Heart left ventricle (tissue), 16 donors: ENCODE measurements at regions not wholly inside any gene's neighbourhood (a gene's known extent, or its start where the extent isn't known, plus 50 kb on each side); places are given as distances from the start of the nearest gene placed in this dataset.
A peak's percentile ranks its signal among the peaks of the same experiment; 100 is the strongest.

ENCODE experiments used
- ATAC-seq, 4 donors: fragments of 200-7000 bp; cut with Tn5 transposase; one replicate each; pipeline ENCODE4 v1.9.1; 2020 to 2022; ENCODE audit warnings: moderate library complexity in 4 of 4, mild to moderate bottlenecking in 3 of 4, moderate number of reproducible peaks in 1 of 4
- DNase-seq, 5 donors: peaks; one replicate each; pipeline ENCODE4 v3.0.0-alpha.2; 2020
- H3K27ac ChIP-seq, 12 donors: fragments of 200-600 bp; sonication (generic) in 4 of 12; one replicate each; pipeline versions ENCODE4 v1.5.0 to v1.8.0; 2016 to 2022; ENCODE audit warnings: mild to moderate bottlenecking in 2 of 12
- H3K27me3 ChIP-seq, 9 donors: fragments of 200-600 bp; sonication (generic) in 2 of 9; one replicate each; pipeline versions ENCODE4 v1.5.1 to v1.8.0; 2016 to 2022; ENCODE audit warnings: mild to moderate bottlenecking in 3 of 9
- H3K36me3 ChIP-seq, 9 donors: fragments of 200-600 bp; sonication (generic) in 2 of 9; one replicate each; pipeline versions ENCODE4 v1.5.0 to v1.8.0; 2018 to 2022; ENCODE audit warnings: mild to moderate bottlenecking in 2 of 9
- H3K4me1 ChIP-seq, 12 donors: fragments of 200-600 bp; sonication (generic) in 4 of 12; one replicate each; pipeline versions ENCODE4 v1.5.0 to v1.8.0; 2016 to 2022; ENCODE audit warnings: mild to moderate bottlenecking in 3 of 12
- H3K4me3 ChIP-seq, 12 donors: fragments of 200-600 bp; sonication (generic) in 4 of 12; one replicate each; pipeline versions ENCODE4 v1.5.0 to v1.8.0; 2017 to 2022; ENCODE audit warnings: mild to moderate bottlenecking in 9 of 12, moderate library complexity in 4 of 12
- H3K9me3 ChIP-seq, 12 donors: fragments of 200-600 bp; sonication (generic) in 4 of 12; one replicate each; pipeline versions ENCODE4 v1.5.0 to v1.8.0; 2016 to 2022; ENCODE audit warnings: mild to moderate bottlenecking in 1 of 12
- POLR2A ChIP-seq, 2 donors: fragments of 450-650 bp; IDR thresholded peaks; one replicate each; pipeline ENCODE4 v1.6.1; 2017; ENCODE audit warnings: antibody characterized with exemption in 2 of 2, mild to moderate bottlenecking in 2 of 2, moderate library complexity in 2 of 2
- WGBS, 4 donors: extraction: QIAGEN DNeasy Blood & Tissue Kit in 2 of 4; methylation state at CpG; one replicate each; pipeline versions ENCODE4 v1.1.5 to v1.1.7; 2013 to 2018; 5-methylcytosine and 5-hydroxymethylcytosine counted together
- intact Hi-C, 10 donors: fragments of 100-400 bp; cut with DNase I; formaldehyde crosslinking; loops; one replicate each; pipeline versions ENCODE4 v1.11.1 to v1.14.2; 2022
- TF ChIP-seq, protein P1 (sequence below), 12 donors: fragments of 200-600 bp; sonication (generic) in 4 of 12; IDR thresholded peaks; one replicate each; pipeline versions ENCODE4 v1.5.0 to v1.8.0; 2018 to 2022; ENCODE audit warnings: antibody characterized with exemption in 12 of 12, mild to moderate bottlenecking in 5 of 12
- donor health status: ischemic (EF 13 %, LVEDD 7.1; RV severe dilation, severe dysfunction).
- donor health status: healthy with polysubstance abuse.
- donor health status: DM: no; HTN: yes; CAD: no.
- donor health status: DM: no; HTN: no; CAD: no.
- donor health status: ischemic (EF 25% LVEDD 6.9; RV normal size, moderate dysfunction).
- donor health status: ischemic (EF 25% LVEDD 5.7; RV mildly dilated, moderate dysfunction).
- donor health status: healthy.
- donor health status: DM: yes; HTN: yes; CAD: no.
- donor health status: ischemic (EF 35%, LVEDD 5.7; RV mildly dilated, moderate dysfunction).
- donor health status: nonischemic (EF 11% LVEDD 7.7; RV severe dilation, severe dysfunction).
- donor health status: DM: yes; HTN: yes; CAD: no.
- donor health status: PGD.
- donor health status: ischemic (EF 29% LVEDD 5.4; RV normal size, mild dysfunction).
- donor health status: nonischemic (EF 23%, LVEDD 6.1; RV moderate dilation, normal function).

DNA sequence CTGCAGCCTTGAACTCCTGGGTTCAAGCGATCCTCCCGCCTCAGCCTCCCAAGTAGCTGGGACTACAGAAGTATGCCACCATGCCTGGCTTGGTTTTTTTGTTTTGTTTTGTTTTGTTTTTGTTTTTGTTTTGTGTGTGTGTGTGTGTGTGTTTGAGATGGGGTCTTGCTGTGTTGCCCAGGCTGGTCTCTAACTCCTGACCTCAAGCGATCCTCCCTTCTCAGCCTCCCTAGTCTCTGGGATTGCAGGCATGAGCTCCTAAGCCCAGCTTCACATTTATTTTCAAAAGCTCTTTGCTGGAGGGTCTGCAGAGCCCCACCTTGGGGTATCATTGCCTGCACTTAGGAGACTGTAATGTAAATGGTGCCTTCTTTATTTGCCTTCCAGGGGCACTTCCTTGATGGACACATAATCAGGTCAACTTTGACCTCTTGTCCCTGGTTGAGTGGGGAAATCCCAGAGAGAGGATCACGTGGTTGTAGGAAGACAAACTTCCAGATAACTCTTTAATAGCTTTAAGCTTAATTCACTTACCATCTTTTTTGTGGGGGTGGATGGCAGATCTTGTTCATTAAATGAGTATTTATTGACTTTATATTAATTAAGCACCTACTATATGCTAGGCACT lies 72.9 kb upstream of the NPAS1 start:
- H3K4me3 ChIP-seq = no peak overlapping the region
- no peak for DNase-seq
- intact Hi-C loops = no loop called here

DNA sequence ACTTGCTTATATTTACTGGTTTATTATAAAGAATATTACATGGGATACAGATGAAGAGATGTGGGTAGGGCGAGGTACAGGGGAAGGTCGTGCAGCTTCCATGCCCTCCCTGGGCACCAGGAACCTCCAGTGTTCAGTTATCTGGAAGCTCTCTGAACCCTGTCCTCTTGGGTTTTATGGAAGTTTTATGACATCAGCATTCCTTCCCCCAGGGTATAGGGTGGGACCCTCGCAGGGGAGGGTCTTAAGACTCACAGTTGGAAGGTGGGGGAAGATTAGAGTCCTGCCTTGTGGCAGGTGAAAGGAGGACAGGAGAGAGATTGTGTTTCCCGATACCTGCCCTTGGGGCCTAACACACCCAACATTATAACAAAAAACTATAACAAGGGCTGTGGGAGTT lies 71.8 kb upstream of the NPAS1 start:
- ATAC-seq (no peak), DNase-seq (no peak)
- Histone ChIP-seq H3K4me1 (peaks cover 21 to 84% (median 64%) of the 10 kb centered on the region in 12 donors), H3K27me3 (no peaks in the 10 kb centered on the region), H3K9me3 (no peaks in the 10 kb centered on the region), H3K36me3 (peaks cover 0 to 8% (median 0%) of the 10 kb centered on the region in 9 donors), H3K4me3 (no peak overlapping the region), H3K27ac (no peak overlapping the region)
- TF ChIP-seq, protein P1, sequence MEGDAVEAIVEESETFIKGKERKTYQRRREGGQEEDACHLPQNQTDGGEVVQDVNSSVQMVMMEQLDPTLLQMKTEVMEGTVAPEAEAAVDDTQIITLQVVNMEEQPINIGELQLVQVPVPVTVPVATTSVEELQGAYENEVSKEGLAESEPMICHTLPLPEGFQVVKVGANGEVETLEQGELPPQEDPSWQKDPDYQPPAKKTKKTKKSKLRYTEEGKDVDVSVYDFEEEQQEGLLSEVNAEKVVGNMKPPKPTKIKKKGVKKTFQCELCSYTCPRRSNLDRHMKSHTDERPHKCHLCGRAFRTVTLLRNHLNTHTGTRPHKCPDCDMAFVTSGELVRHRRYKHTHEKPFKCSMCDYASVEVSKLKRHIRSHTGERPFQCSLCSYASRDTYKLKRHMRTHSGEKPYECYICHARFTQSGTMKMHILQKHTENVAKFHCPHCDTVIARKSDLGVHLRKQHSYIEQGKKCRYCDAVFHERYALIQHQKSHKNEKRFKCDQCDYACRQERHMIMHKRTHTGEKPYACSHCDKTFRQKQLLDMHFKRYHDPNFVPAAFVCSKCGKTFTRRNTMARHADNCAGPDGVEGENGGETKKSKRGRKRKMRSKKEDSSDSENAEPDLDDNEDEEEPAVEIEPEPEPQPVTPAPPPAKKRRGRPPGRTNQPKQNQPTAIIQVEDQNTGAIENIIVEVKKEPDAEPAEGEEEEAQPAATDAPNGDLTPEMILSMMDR (IDR thresholded peaks at IDR 0.05) = no peak
- TF ChIP-seq POLR2A (IDR thresholded peaks at IDR 0.05) = no peak
- intact Hi-C loops = no loop called here
- WGBS, 4 donors = 94 to 99% (median 96%) methylated on average over 4 of the region's 4 CpGs

More for the DNA sequence above, 72.9 kb upstream of the NPAS1 start:
- Histone ChIP-seq H3K27ac (peak overlapping the region in 11 of 12 donors; percentile 10 to 83 (median 72)), H3K27me3 (no peaks in the 10 kb centered on the region), H3K9me3 (no peaks in the 10 kb centered on the region), H3K36me3 (peaks cover 0 to 8% (median 0%) of the 10 kb centered on the region in 9 donors), H3K4me1 (peaks cover 21 to 82% (median 59%) of the 10 kb centered on the region in 12 donors)
- no peak for TF ChIP-seq POLR2A (IDR thresholded peaks at IDR 0.05)
- TF ChIP-seq, protein P1 (IDR thresholded peaks at IDR 0.05) = no peak
- no peak for ATAC-seq
- WGBS, 4 donors = 81 to 90% (median 85%) methylated on average over 4 of the region's 4 CpGs

DNA sequence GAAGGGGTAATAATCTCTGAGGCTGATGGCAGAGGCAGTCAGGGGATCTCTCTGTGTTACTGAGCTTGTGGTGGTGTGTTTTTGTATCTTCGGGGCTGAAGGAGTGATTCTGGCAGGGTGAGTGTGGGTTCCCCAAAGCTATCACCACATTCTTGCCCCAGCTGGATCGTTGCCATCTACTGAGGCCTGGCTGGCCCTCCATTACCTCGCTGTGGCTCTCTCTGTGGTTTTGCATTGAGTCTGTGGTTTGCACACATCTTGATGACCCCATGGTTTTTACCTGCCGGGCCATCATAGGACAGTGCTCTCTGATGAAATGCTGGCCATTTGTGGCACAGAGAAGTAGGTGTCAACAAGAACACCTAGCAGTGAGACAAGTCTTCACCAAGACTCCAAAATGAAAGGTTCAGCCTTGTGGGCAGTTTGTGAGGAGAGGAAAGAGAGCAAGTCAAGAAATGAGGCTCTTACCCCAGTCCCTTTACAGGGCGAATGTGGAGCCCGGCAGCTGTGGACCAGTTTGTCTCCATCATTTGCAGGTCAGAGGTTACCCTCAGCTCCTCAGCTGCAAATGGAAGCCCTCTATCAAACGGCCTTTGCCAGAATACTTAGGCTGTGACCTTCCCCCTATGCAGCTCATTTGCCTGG lies 69.0 kb upstream of the NPAS1 start:
- Histone ChIP-seq H3K36me3 (peaks cover 0 to 8% (median 0%) of the 10 kb centered on the region in 9 donors), H3K4me3 (no peak overlapping the region), H3K27me3 (no peaks in the 10 kb centered on the region), H3K9me3 (no peaks in the 10 kb centered on the region), H3K4me1 (peaks cover 15 to 81% (median 45%) of the 10 kb centered on the region in 12 donors), H3K27ac (peak overlapping the region in 5 of 12 donors; percentile 2 to 48 (median 13))
- intact Hi-C loops = no loop called here
- WGBS, 4 donors = 62 to 73% (median 66%) methylated on average over 7 of the region's 7 CpGs
- ATAC-seq (no peak), DNase-seq (no peak)
- TF ChIP-seq POLR2A (IDR thresholded peaks at IDR 0.05) = no peak
- TF ChIP-seq, protein P1 (IDR thresholded peaks at IDR 0.05) = no peak

DNA sequence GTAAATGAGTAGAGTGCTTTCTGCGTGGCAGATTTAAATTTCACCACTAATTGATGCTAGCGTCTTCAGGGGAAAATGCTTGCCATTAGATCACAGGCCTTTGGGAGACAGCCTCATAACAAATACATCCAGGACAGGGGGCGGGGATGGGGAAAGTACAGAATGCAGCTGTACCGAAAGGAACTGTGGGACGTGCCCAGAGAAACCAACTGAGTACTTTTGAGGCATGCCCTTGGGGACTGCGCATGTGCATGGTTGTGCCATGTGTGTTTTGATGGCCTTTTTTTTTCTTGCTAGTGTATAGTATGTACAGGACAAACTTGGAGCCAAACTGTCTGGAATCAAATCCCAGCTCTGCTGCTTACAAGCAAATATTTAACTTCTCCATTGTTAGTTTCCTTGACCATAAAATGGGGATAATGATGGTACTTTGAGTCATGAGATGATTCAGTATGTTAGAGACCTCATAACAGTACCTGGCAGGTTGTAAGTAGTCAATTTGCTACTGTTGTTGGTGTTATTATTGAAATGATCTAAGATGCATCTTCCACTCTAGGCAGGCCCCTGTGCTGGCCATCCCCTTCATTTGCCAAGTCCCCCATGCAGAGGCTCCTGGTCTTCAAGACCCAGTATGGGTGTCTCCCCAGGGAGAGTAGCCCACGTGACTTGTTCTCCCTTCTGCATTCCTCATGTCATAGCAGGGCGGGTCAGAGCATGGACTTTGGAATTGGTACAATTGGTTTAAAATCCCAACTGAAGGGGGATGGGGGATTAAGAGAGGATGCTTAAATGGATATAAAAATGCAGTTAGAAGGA lies 68.3 kb upstream of the NPAS1 start:
- Histone ChIP-seq H3K36me3 (peaks cover 0 to 8% (median 0%) of the 10 kb centered on the region in 9 donors), H3K27me3 (no peaks in the 10 kb centered on the region), H3K4me1 (peaks cover 9 to 78% (median 42%) of the 10 kb centered on the region in 12 donors), H3K27ac (peak overlapping the region in 5 of 12 donors; percentile 2 to 48 (median 13)), H3K9me3 (no peaks in the 10 kb centered on the region), H3K4me3 (no peak overlapping the region)
- ATAC-seq (peak in 3 of 4 donors; percentile 48 to 52 (median 50)), DNase-seq (peak in 1 of 5 donors; percentile 49)
- 58 to 71% (median 67%) methylated on average over 8 of the region's 8 CpGs for WGBS, 4 donors
- intact Hi-C loops = no loop called here
- TF ChIP-seq, protein P1 (IDR thresholded peaks at IDR 0.05) = no peak
- no peak for TF ChIP-seq POLR2A (IDR thresholded peaks at IDR 0.05)
